HG03378 (cell line): ENCODE measurements at regions not wholly inside any gene's neighbourhood (a gene's known extent, or its start where the extent isn't known, plus 50 kb on each side); places are given as distances from the start of the nearest gene placed in this dataset.
"Not testable (repeated sequence)": the region's sequence is repeated elsewhere in the genome, so short reads cannot be mapped to it uniquely, and the experiment has no call there.

Experiments
- ATAC-seq: cut with Tn5 transposase; IDR thresholded peaks from one replicate; pipeline ENCODE4 v1.9.1; 2021; ENCODE audit warnings: mild to moderate bottlenecking, moderate library complexity; ENCODE audit not compliant: unreplicated experiment

- no peak for ATAC-seq
Observed at GRCh38 chr18:2144811-2145210, 426.5 kb downstream of the METTL4 start.

GRCh38 chr18:2146092-2146491 lies 425.2 kb downstream of the METTL4 start:
- no peak for ATAC-seq

GRCh38 chr18:2146754-2147153 lies 424.6 kb downstream of the METTL4 start:
- ATAC-seq, result no peak

GRCh38 chr18:2147476-2148230 lies 423.7 kb downstream of the METTL4 start:
- ATAC-seq, result no peak

GRCh38 chr18:2148823-2149222 lies 422.5 kb downstream of the METTL4 start:
- ATAC-seq, result no peak

GRCh38 chr18:2150566-2150965 lies 420.7 kb downstream of the METTL4 start:
- ATAC-seq, result no peak

GRCh38 chr18:2154278-2154677 lies 417.0 kb downstream of the METTL4 start:
- ATAC-seq, result no peak

GRCh38 chr18:2164644-2165550 lies 406.4 kb downstream of the METTL4 start:
- ATAC-seq, result no peak

GRCh38 chr18:2166876-2167275 lies 404.4 kb downstream of the METTL4 start:
- not testable (repeated sequence) for ATAC-seq

GRCh38 chr18:2168022-2168421 lies 403.3 kb downstream of the METTL4 start:
- ATAC-seq, result no peak

- ATAC-seq, result no peak
Observed at GRCh38 chr18:2169656-2170055, 401.6 kb downstream of the METTL4 start.

- ATAC-seq, result no peak
Observed at GRCh38 chr18:2171840-2172625, 399.3 kb downstream of the METTL4 start.

GRCh38 chr18:2172881-2173280 lies 398.4 kb downstream of the METTL4 start:
- no peak for ATAC-seq

GRCh38 chr18:2173486-2173885 lies 397.8 kb downstream of the METTL4 start:
- ATAC-seq, result no peak

- no peak for ATAC-seq
Observed at GRCh38 chr18:2178036-2178435, 393.3 kb downstream of the METTL4 start.

GRCh38 chr18:2179498-2180183 lies 391.7 kb downstream of the METTL4 start:
- no peak for ATAC-seq

- ATAC-seq, result no peak
Observed at GRCh38 chr18:2180586-2180985, 390.7 kb downstream of the METTL4 start.

- ATAC-seq, result no peak
Observed at GRCh38 chr18:2183432-2183831, 387.9 kb downstream of the METTL4 start.

- no peak for ATAC-seq
Observed at GRCh38 chr18:2186967-2187366, 384.3 kb downstream of the METTL4 start.

- ATAC-seq, result no peak
Observed at GRCh38 chr18:2188258-2188657, 383.0 kb downstream of the METTL4 start.
